ENCODE measurements at regions not wholly inside any gene's neighbourhood (a gene's known extent, or its start where the extent isn't known, plus 50 kb on each side); places are given as distances from the start of the nearest gene placed in this dataset.

DNA sequence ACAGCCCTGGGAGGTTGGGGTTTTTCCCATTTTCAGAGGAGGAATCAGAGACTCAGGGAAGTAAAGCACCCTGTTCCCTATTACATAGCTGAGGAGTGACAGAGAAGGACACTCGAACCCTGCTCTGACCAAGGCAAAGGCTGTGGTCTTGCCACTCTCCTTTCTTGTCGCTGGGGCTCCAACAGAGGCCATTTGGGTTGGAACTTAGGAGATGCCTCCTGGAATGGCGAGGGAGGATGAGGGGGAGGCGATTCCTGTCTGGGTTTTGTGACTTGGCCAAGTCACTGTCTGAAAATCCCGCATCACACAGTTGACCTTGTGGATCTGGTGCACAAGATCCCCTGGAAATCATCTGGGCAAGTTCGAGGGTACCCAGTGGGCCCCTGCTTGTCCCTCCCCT is 64.0 kb upstream of the HAND1 start:
- Mint-ChIP-seq H3K27me3 (ENCODE audit: insufficient read depth) (peaks cover 32% of the 10 kb centered on the region), H3K9me3 (no peaks in the 10 kb centered on the region), H3K27ac (no peak overlapping the region), H3K4me1 (peaks cover 9% of the 10 kb centered on the region), H3K4me3 (peak overlapping the region; percentile 33), H3K36me3 (ENCODE audit: low read depth) (no peaks in the 10 kb centered on the region)
- H3K36me3 ChIP-seq (ENCODE audit: control insufficient read depth, insufficient read depth, low read length) = no peaks in the 10 kb centered on the region
- no peaks in the 10 kb centered on the region for H3K9me3 ChIP-seq (ENCODE audit: control insufficient read depth, low read length)
- H3K4me1 ChIP-seq (ENCODE audit: control insufficient read depth, insufficient read depth, low read length) = no peaks in the 10 kb centered on the region
- no peak overlapping the region for H3K9ac ChIP-seq (ENCODE audit: extremely low read depth, low read length, poor library complexity, severe bottlenecking)
- H3K27ac ChIP-seq (ENCODE audit: low read depth, low read length) = no peak overlapping the region
- DNase-seq = no peak
- WGBS, 2 experiments (ENCODE audit: insufficient coverage in 1 of 2, insufficient read length in 1 of 2) = 90 to 93% methylated on average over 3 to 6 of the region's 6 CpGs
- no peaks in the 10 kb centered on the region for H3K27me3 ChIP-seq (ENCODE audit: control insufficient read depth, insufficient read depth, low read length, poor library complexity, severe bottlenecking)
- no peak overlapping the region for H3K4me3 ChIP-seq (ENCODE audit: low read length)
- TF ChIP-seq, protein P1, sequence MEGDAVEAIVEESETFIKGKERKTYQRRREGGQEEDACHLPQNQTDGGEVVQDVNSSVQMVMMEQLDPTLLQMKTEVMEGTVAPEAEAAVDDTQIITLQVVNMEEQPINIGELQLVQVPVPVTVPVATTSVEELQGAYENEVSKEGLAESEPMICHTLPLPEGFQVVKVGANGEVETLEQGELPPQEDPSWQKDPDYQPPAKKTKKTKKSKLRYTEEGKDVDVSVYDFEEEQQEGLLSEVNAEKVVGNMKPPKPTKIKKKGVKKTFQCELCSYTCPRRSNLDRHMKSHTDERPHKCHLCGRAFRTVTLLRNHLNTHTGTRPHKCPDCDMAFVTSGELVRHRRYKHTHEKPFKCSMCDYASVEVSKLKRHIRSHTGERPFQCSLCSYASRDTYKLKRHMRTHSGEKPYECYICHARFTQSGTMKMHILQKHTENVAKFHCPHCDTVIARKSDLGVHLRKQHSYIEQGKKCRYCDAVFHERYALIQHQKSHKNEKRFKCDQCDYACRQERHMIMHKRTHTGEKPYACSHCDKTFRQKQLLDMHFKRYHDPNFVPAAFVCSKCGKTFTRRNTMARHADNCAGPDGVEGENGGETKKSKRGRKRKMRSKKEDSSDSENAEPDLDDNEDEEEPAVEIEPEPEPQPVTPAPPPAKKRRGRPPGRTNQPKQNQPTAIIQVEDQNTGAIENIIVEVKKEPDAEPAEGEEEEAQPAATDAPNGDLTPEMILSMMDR (conservative IDR thresholded peaks at IDR 0.05) = no peak

DNA sequence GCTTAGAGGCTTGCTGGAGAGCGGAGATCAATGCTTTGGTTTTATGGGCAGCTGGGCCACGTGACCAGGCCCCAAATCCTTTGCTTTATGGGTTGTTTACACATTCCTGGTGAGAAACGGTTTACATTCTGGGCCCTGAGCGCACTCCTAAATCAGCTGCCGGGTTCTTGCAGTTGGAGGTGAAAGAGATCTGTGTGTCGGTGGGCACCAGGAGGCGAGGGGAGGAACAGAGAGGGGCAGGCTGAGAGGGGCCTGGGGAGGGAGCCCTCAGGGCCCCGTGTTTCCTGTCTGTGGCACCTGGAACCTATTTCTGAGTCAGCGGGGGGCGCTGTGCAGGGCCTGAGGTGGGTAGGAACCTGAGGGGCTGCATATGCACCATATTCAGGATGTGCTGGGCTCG is 63.5 kb upstream of the HAND1 start:
- Histone ChIP-seq H3K36me3 (ENCODE audit: control insufficient read depth, insufficient read depth, low read length) (no peaks in the 10 kb centered on the region), H3K27ac (ENCODE audit: low read depth, low read length) (no peak overlapping the region), H3K4me3 (ENCODE audit: low read length) (no peak overlapping the region), H3K27me3 (ENCODE audit: control insufficient read depth, insufficient read depth, low read length, poor library complexity, severe bottlenecking) (no peaks in the 10 kb centered on the region), H3K9ac (ENCODE audit: extremely low read depth, low read length, poor library complexity, severe bottlenecking) (no peak overlapping the region), H3K4me1 (ENCODE audit: control insufficient read depth, insufficient read depth, low read length) (no peaks in the 10 kb centered on the region), H3K9me3 (ENCODE audit: control insufficient read depth, low read length) (no peaks in the 10 kb centered on the region)
- Mint-ChIP-seq H3K4me3 (peak overlapping the region; percentile 33), H3K36me3 (ENCODE audit: low read depth) (no peaks in the 10 kb centered on the region), H3K4me1 (peaks cover 9% of the 10 kb centered on the region), H3K9me3 (no peaks in the 10 kb centered on the region), H3K27me3 (ENCODE audit: insufficient read depth) (peaks cover 32% of the 10 kb centered on the region), H3K27ac (peak overlapping the region; percentile 31)
- peak; percentile 73 for DNase-seq
- WGBS, 2 experiments (ENCODE audit: insufficient coverage in 1 of 2, insufficient read length in 1 of 2) = 59 to 63% methylated on average over 5 to 11 of the region's 11 CpGs
- TF ChIP-seq, protein P1 (conservative IDR thresholded peaks at IDR 0.05) = peak; percentile 39

DNA sequence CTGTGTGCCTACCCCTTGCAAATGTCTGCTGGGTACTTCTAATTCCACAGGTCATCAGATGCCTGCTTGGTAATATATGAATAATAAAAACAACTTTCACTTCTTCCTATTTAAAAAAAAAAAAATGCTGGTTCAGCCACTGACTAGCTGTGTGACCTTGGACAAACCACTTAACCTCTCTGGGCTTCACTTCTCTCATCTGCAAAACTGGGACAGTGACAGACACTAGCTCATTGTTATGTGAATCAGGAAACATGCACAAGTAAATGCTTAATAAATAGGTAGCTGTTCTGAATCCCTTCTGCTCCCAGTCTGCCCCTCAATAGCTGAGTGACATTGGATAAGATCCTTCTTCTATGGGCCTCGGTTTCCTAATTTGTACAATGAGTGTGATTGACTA is 62.6 kb upstream of the HAND1 start:
- Histone ChIP-seq H3K36me3 (ENCODE audit: control insufficient read depth, insufficient read depth, low read length) (no peaks in the 10 kb centered on the region), H3K9me3 (ENCODE audit: control insufficient read depth, low read length) (no peaks in the 10 kb centered on the region), H3K9ac (ENCODE audit: extremely low read depth, low read length, poor library complexity, severe bottlenecking) (no peak overlapping the region), H3K27me3 (ENCODE audit: control insufficient read depth, insufficient read depth, low read length, poor library complexity, severe bottlenecking) (no peaks in the 10 kb centered on the region), H3K4me3 (ENCODE audit: low read length) (no peak overlapping the region), H3K27ac (ENCODE audit: low read depth, low read length) (no peak overlapping the region), H3K4me1 (ENCODE audit: control insufficient read depth, insufficient read depth, low read length) (no peaks in the 10 kb centered on the region)
- H3K4me1 Mint-ChIP-seq = peaks cover 9% of the 10 kb centered on the region
- no peak for DNase-seq
- no peak overlapping the region for H3K4me3 Mint-ChIP-seq
- TF ChIP-seq, protein P1 (conservative IDR thresholded peaks at IDR 0.05) = no peak
- H3K27ac Mint-ChIP-seq = no peak overlapping the region
- no peaks in the 10 kb centered on the region for H3K9me3 Mint-ChIP-seq
- peaks cover 30% of the 10 kb centered on the region for H3K27me3 Mint-ChIP-seq (ENCODE audit: insufficient read depth)
- H3K36me3 Mint-ChIP-seq (ENCODE audit: low read depth) = no peaks in the 10 kb centered on the region
- WGBS, 2 experiments (ENCODE audit: insufficient coverage in 1 of 2, insufficient read length in 1 of 2) = 92 to 100% methylated on average over 1 of the region's 1 CpG
